HCT116 (cell line): ENCODE measurements at regions not wholly inside any gene's neighbourhood (a gene's known extent, or its start where the extent isn't known, plus 50 kb on each side); places are given as distances from the start of the nearest gene placed in this dataset.

Source experiments
- ATAC-seq: fragments of 200-7000 bp; cut with Tn5 transposase; 2 replicates; pipeline ENCODE4 v1.9.1; 2020; ENCODE audit warnings: mild to moderate bottlenecking, moderate library complexity
- BruUV-seq: library from RNA; stranded (reverse); fragments of 400-500 nt; replicated peaks from 2 replicates; lab custom pipeline; 2021; lab: Mats Ljungman, UMichigan
- CTCF ChIA-PET: fragments of 300-600 bp; sonication (Branson Sonifier 250); formaldehyde crosslinking; loops from one replicate; lab custom pipeline; 2021; ENCODE audit warnings: antibody characterized with exemption; lab: Charles Lee
- POLR2A ChIA-PET: fragments of 300-600, 350-600 bp; sonication (Branson Sonifier 250); formaldehyde crosslinking; loops from one replicate; lab custom pipeline; 2021; ENCODE audit warnings: antibody characterized with exemption; lab: Charles Lee
- RAD21 ChIA-PET, 2 experiments: fragments of 300-600 bp; sonication (Branson Sonifier 250); formaldehyde crosslinking; loops; one replicate each; lab custom pipeline; 2023; ENCODE audit warnings: low total read pairs in 2 of 2; ENCODE audit not compliant: uncharacterized antibody in 2 of 2, unreplicated experiment in 2 of 2, low non-redundant PET in 1 of 2; lab: Charles Lee
- DNase-seq: peaks from one replicate; pipeline ENCODE4 v3.0.0-alpha.2; 2010; ENCODE audit warnings: low read depth, low spot score
- H2AFZ ChIP-seq: fragments of 200-600 bp; shearing (Covaris generic), sonication (generic); 2 replicates; pipeline ENCODE4 v1.6.1; 2017; ENCODE audit warnings: low read depth, mixed run types, mixed read lengths, antibody characterized with exemption, low read length; ENCODE audit not compliant: poor library complexity, severe bottlenecking
- H3K27ac ChIP-seq: 2 replicates; pipeline ENCODE4 v1.5.1; 2012; ENCODE audit warnings: low read depth, low read length
- H3K27me3 ChIP-seq: fragments of 200-600 bp; sonication (generic); 2 replicates; pipeline ENCODE4 v1.6.1; 2016; ENCODE audit warnings: mixed run types, low read length, mixed read lengths; ENCODE audit not compliant: insufficient read depth
- H3K36me3 ChIP-seq, 2 experiments: fragments of 200-500 bp in 1 of 2; fragments of 200-600 bp in 1 of 2; sonication (Bioruptor generic) in 1 of 2; sonication (generic) in 1 of 2; 2 replicates each; pipeline versions ENCODE4 v1.5.1 to v1.6.1; 2014 to 2016; ENCODE audit warnings: low read length in 2 of 2, inconsistent platforms in 1 of 2, mixed read lengths in 1 of 2, mixed run types in 1 of 2; ENCODE audit not compliant: insufficient read depth in 2 of 2, control insufficient read depth in 1 of 2
- H3K4me1 ChIP-seq, 2 experiments: fragments of 200-600 bp in 1 of 2; sonication (generic) in 1 of 2; 2 replicates each; pipeline versions ENCODE4 v1.5.1 to v1.6.1; 2012 to 2017; ENCODE audit warnings: low read length in 2 of 2, inconsistent platforms in 1 of 2, mild to moderate bottlenecking in 1 of 2, mixed read lengths in 1 of 2, mixed run types in 1 of 2, moderate library complexity in 1 of 2; ENCODE audit not compliant: insufficient read depth in 2 of 2, control insufficient read depth in 1 of 2
- H3K4me2 ChIP-seq: fragments of 200-600 bp; sonication (generic); 2 replicates; pipeline ENCODE4 v1.6.1; 2017; ENCODE audit warnings: mixed run types, low read length, mixed read lengths
- H3K4me3 ChIP-seq, 2 experiments: fragments of 200-600 bp in 1 of 2; sonication (generic) in 1 of 2; replicated peaks in 1 of 2; 2 replicates each; pipeline ENCODE4 v1.5.1; 2011 to 2016; ENCODE audit warnings: low read length in 2 of 2, control low read depth in 1 of 2, low read depth in 1 of 2, mild to moderate bottlenecking in 1 of 2, mixed read lengths in 1 of 2, mixed run types in 1 of 2
- H3K79me2 ChIP-seq: fragments of 200-600 bp; sonication (generic); 2 replicates; pipeline ENCODE4 v1.6.1; 2017; ENCODE audit warnings: mild to moderate bottlenecking, mixed run types, low read length, moderate library complexity, mixed read lengths; ENCODE audit not compliant: insufficient read depth
- H3K9ac ChIP-seq: fragments of 200-600 bp; sonication (generic); 2 replicates; pipeline ENCODE4 v1.6.1; 2016; ENCODE audit warnings: low read length, mixed read lengths
- H3K9me2 ChIP-seq: fragments of 200-600 bp; sonication (generic), shearing (Covaris generic); 2 replicates; pipeline ENCODE4 v1.6.1; 2017; ENCODE audit warnings: mixed run types, mild to moderate bottlenecking, moderate library complexity; ENCODE audit not compliant: insufficient read depth
- H3K9me3 ChIP-seq, 2 experiments: fragments of 200-500 bp in 1 of 2; fragments of 200-600 bp in 1 of 2; sonication (Bioruptor generic) in 1 of 2; sonication (generic) in 1 of 2; 2 replicates each; pipeline ENCODE4 v1.6.1; 2014 to 2017; ENCODE audit warnings: low read length in 2 of 2, mixed read lengths in 2 of 2, inconsistent platforms in 1 of 2, low read depth in 1 of 2, mild to moderate bottlenecking in 1 of 2, mixed run types in 1 of 2, moderate library complexity in 1 of 2; ENCODE audit not compliant: control insufficient read depth in 1 of 2, insufficient read depth in 1 of 2
- H4K20me1 ChIP-seq: fragments of 200-600 bp; sonication (generic), shearing (Covaris generic); 2 replicates; pipeline ENCODE4 v1.6.1; 2017; ENCODE audit warnings: mixed run types, mild to moderate bottlenecking, moderate library complexity; ENCODE audit not compliant: insufficient read depth
- CEBPB ChIP-seq: IDR thresholded peaks from 2 replicates; pipeline ENCODE4 v1.6.1; 2012; ENCODE audit warnings: low read depth
- EGR1 ChIP-seq: IDR thresholded peaks from 2 replicates; pipeline ENCODE4 v1.6.1; 2012; ENCODE audit warnings: low read depth
- FOSL1 ChIP-seq: IDR thresholded peaks from 2 replicates; pipeline ENCODE4 v1.6.1; 2012; ENCODE audit warnings: low read depth
- JUND ChIP-seq: IDR thresholded peaks from 2 replicates; pipeline ENCODE4 v1.6.1; 2012
- POLR2AphosphoS5 ChIP-seq: IDR thresholded peaks from 2 replicates; pipeline ENCODE4 v1.6.1; 2011; ENCODE audit warnings: mild to moderate bottlenecking, low read depth, low read length, moderate library complexity
- YY1 ChIP-seq: IDR thresholded peaks from 2 replicates; pipeline ENCODE4 v1.6.1; 2011; ENCODE audit warnings: low read length, low read depth, moderate library complexity, mild to moderate bottlenecking; ENCODE audit not compliant: insufficient replicate concordance; ENCODE audit errors: extremely low read depth
- ZFX ChIP-seq: fragments of 450-650 bp; IDR thresholded peaks from 2 replicates; pipeline ENCODE4 v1.6.1; 2017
- intact Hi-C: fragments of 100-400 bp; cut with micrococcal nuclease; formaldehyde crosslinking; loops from 2 replicates; pipeline ENCODE4 v1.10.0; 2022
- TF ChIP-seq, protein P1 (sequence below): IDR thresholded peaks from 2 replicates; pipeline ENCODE4 v1.6.1; 2012
- TF ChIP-seq, protein P2 (sequence below), 3 experiments: fragments of 200-600 bp in 1 of 3; sonication (generic) in 1 of 3; IDR thresholded peaks in 2 of 3; conservative IDR thresholded peaks in 1 of 3; 2 replicates each; pipeline ENCODE4 v1.5.1; 2012 to 2017; ENCODE audit warnings: low read depth in 2 of 3, low read length in 2 of 3, antibody characterized with exemption in 1 of 3, borderline replicate concordance in 1 of 3, control low read depth in 1 of 3, mild to moderate bottlenecking in 1 of 3, mixed read lengths in 1 of 3, mixed run types in 1 of 3, moderate library complexity in 1 of 3; ENCODE audit not compliant: insufficient read depth in 1 of 3

DNA sequence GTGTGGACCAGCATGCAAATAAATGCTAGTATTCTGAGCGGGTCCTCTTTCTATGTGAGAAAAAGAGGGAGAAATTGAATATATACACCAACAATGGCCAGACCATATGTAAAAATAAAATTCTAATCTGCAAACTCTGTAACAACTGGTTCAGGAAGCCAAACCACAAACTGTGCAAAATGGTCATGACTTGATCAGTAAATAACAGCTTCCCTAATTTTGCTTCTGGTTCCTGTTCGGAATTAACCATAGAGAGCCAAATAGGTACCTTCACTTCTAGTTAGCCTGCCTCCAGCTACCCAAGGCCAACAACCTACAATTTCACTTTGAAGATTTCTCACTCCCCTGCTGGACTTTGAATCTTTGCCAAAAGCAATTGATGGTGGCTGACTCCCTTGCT lies 1313.2 kb downstream of the ADGRL3 start:
- DNase-seq: no peak
- Histone ChIP-seq H3K27ac (no peak overlapping the region), H4K20me1 (no peaks in the 10 kb centered on the region), H2AFZ (no peak overlapping the region), H3K36me3 (no peaks in the 10 kb centered on the region), H3K9me2 (no peaks in the 10 kb centered on the region), H3K9ac (no peak overlapping the region), H3K9me3 (peaks cover 9 to 22% of the 10 kb centered on the region in 2 experiments; a peak in 3 of 4 replicates), H3K27me3 (no peaks in the 10 kb centered on the region), H3K4me3 (no peak overlapping the region), H3K79me2 (no peaks in the 10 kb centered on the region), H3K4me1 (no peaks in the 10 kb centered on the region), H3K4me2 (no peak overlapping the region)
- RAD21 ChIA-PET: no interaction called here
- BruUV-seq: no TSS peak
- no peak for ATAC-seq
- CTCF ChIA-PET: no interaction called here
- POLR2A ChIA-PET: no interaction called here
- intact Hi-C loops: no loop called here
- no peak for TF ChIP-seq CEBPB
- TF ChIP-seq, protein P1, sequence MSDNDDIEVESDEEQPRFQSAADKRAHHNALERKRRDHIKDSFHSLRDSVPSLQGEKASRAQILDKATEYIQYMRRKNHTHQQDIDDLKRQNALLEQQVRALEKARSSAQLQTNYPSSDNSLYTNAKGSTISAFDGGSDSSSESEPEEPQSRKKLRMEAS: no peak

DNA sequence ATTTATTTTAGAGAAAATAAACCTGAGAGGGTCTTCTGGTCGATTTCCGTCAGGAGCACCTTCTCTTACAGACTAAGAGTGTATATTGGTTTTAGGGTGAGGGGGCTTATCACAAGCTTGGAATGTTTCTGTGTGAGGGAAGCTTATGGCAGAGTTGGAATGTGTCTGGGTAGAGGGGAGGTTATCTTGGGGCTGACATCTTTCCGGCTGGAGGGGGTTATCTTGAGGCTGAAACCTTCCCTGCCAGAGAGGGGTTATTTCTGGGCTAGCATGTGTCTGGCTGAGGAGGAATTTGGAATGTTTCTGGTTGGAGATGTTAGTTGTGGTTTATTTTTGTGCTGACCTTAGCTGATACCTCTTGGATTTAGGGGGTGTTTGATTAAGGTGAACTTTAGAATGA lies 1312.1 kb downstream of the ADGRL3 start:
- H3K9ac ChIP-seq: no peak overlapping the region
- CTCF ChIA-PET: no interaction called here
- no peaks in the 10 kb centered on the region for H3K27me3 ChIP-seq
- no peaks in the 10 kb centered on the region for H3K4me1 ChIP-seq
- H3K9me3 ChIP-seq: peaks cover 9 to 14% of the 10 kb centered on the region in 2 experiments; a peak in 3 of 4 replicates
- TF ChIP-seq ZFX (no peak), FOSL1 (no peak), YY1 (no peak), POLR2AphosphoS5 (no peak), EGR1 (no peak), JUND (no peak)
- TF ChIP-seq, protein P2, sequence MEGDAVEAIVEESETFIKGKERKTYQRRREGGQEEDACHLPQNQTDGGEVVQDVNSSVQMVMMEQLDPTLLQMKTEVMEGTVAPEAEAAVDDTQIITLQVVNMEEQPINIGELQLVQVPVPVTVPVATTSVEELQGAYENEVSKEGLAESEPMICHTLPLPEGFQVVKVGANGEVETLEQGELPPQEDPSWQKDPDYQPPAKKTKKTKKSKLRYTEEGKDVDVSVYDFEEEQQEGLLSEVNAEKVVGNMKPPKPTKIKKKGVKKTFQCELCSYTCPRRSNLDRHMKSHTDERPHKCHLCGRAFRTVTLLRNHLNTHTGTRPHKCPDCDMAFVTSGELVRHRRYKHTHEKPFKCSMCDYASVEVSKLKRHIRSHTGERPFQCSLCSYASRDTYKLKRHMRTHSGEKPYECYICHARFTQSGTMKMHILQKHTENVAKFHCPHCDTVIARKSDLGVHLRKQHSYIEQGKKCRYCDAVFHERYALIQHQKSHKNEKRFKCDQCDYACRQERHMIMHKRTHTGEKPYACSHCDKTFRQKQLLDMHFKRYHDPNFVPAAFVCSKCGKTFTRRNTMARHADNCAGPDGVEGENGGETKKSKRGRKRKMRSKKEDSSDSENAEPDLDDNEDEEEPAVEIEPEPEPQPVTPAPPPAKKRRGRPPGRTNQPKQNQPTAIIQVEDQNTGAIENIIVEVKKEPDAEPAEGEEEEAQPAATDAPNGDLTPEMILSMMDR (IDR thresholded peaks at IDR 0.05 in 2 of 3, conservative IDR thresholded peaks at IDR 0.05 in 1 of 3; ENCODE audit: borderline replicate concordance in 1 of 3, insufficient read depth in 1 of 3, low read depth in 2 of 3, low read length in 2 of 3): no peak
- TF ChIP-seq, protein P1: no peak
- no TSS peak for BruUV-seq
- POLR2A ChIA-PET: no interaction called here
- DNase-seq: no peak
- H3K4me2 ChIP-seq: no peak overlapping the region
- H3K27ac ChIP-seq: no peak overlapping the region
- H4K20me1 ChIP-seq: no peaks in the 10 kb centered on the region
- ATAC-seq: no peak
- no peak overlapping the region for H2AFZ ChIP-seq
- intact Hi-C loops: no loop called here
- H3K36me3 ChIP-seq: no peaks in the 10 kb centered on the region
- H3K9me2 ChIP-seq: no peaks in the 10 kb centered on the region
- RAD21 ChIA-PET: no interaction called here
- H3K4me3 ChIP-seq: no peak overlapping the region
- H3K79me2 ChIP-seq: no peaks in the 10 kb centered on the region
